ENCODE measurements at regions not wholly inside any gene's neighbourhood (a gene's known extent, or its start where the extent isn't known, plus 50 kb on each side); places are given as distances from the start of the nearest gene placed in this dataset.

GRCh38 chr1:4021136-4021973 is 121.3 kb upstream of the C1orf174 start:
- TF ChIP-seq FOXA2 (IDR thresholded peaks at IDR 0.05) (no peak), FOXA1 (IDR thresholded peaks at IDR 0.05) (no peak), JUND (IDR thresholded peaks at IDR 0.05) (no peak), TAF1 (conservative IDR thresholded peaks at IDR 0.05) (no peak), NR2F2 (IDR thresholded peaks at IDR 0.05) (no peak), RXRA (IDR thresholded peaks at IDR 0.05) (no peak), ZBTB33 (IDR thresholded peaks at IDR 0.05) (no peak), SP1 (IDR thresholded peaks at IDR 0.05) (no peak), HNF4A (conservative IDR thresholded peaks at IDR 0.05) (no peak), GABPA (IDR thresholded peaks at IDR 0.05 in 1 of 2, conservative IDR thresholded peaks at IDR 0.05 in 1 of 2) (no peak), RAD21 (IDR thresholded peaks at IDR 0.05) (no peak), EGR1 (IDR thresholded peaks at IDR 0.05; ENCODE audit: low read depth in 2 of 2) (no peak), YY1 (IDR thresholded peaks at IDR 0.05) (no peak), HNF4G (IDR thresholded peaks at IDR 0.05) (no peak)
- TF ChIP-seq, protein P1, sequence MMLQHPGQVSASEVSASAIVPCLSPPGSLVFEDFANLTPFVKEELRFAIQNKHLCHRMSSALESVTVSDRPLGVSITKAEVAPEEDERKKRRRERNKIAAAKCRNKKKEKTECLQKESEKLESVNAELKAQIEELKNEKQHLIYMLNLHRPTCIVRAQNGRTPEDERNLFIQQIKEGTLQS (IDR thresholded peaks at IDR 0.05): no peak
- TF ChIP-seq, protein P2, sequence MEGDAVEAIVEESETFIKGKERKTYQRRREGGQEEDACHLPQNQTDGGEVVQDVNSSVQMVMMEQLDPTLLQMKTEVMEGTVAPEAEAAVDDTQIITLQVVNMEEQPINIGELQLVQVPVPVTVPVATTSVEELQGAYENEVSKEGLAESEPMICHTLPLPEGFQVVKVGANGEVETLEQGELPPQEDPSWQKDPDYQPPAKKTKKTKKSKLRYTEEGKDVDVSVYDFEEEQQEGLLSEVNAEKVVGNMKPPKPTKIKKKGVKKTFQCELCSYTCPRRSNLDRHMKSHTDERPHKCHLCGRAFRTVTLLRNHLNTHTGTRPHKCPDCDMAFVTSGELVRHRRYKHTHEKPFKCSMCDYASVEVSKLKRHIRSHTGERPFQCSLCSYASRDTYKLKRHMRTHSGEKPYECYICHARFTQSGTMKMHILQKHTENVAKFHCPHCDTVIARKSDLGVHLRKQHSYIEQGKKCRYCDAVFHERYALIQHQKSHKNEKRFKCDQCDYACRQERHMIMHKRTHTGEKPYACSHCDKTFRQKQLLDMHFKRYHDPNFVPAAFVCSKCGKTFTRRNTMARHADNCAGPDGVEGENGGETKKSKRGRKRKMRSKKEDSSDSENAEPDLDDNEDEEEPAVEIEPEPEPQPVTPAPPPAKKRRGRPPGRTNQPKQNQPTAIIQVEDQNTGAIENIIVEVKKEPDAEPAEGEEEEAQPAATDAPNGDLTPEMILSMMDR (IDR thresholded peaks at IDR 0.05; ENCODE audit: low read depth, low read length, missing input control): no peak
- TF ChIP-seq, protein P3, sequence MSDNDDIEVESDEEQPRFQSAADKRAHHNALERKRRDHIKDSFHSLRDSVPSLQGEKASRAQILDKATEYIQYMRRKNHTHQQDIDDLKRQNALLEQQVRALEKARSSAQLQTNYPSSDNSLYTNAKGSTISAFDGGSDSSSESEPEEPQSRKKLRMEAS (IDR thresholded peaks at IDR 0.05): no peak
- TF ChIP-seq, protein P4, sequence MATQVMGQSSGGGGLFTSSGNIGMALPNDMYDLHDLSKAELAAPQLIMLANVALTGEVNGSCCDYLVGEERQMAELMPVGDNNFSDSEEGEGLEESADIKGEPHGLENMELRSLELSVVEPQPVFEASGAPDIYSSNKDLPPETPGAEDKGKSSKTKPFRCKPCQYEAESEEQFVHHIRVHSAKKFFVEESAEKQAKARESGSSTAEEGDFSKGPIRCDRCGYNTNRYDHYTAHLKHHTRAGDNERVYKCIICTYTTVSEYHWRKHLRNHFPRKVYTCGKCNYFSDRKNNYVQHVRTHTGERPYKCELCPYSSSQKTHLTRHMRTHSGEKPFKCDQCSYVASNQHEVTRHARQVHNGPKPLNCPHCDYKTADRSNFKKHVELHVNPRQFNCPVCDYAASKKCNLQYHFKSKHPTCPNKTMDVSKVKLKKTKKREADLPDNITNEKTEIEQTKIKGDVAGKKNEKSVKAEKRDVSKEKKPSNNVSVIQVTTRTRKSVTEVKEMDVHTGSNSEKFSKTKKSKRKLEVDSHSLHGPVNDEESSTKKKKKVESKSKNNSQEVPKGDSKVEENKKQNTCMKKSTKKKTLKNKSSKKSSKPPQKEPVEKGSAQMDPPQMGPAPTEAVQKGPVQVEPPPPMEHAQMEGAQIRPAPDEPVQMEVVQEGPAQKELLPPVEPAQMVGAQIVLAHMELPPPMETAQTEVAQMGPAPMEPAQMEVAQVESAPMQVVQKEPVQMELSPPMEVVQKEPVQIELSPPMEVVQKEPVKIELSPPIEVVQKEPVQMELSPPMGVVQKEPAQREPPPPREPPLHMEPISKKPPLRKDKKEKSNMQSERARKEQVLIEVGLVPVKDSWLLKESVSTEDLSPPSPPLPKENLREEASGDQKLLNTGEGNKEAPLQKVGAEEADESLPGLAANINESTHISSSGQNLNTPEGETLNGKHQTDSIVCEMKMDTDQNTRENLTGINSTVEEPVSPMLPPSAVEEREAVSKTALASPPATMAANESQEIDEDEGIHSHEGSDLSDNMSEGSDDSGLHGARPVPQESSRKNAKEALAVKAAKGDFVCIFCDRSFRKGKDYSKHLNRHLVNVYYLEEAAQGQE (IDR thresholded peaks at IDR 0.05): no peak
- no peak overlapping the region for H3K9ac ChIP-seq (ENCODE audit: low read depth in 1 of 2, low read length in 2 of 2)
- H3K4me3 ChIP-seq (ENCODE audit: low read depth in 1 of 3, low read length in 3 of 3): no peak overlapping the region
- H3K9me3 ChIP-seq (ENCODE audit: control insufficient read depth in 4 of 4, low read length in 3 of 4): no peaks in the 10 kb centered on the region
- 82% methylated on average over 16 of the region's 16 CpGs for WGBS
- H3K4me1 ChIP-seq (ENCODE audit: control insufficient read depth in 4 of 4, insufficient read depth in 4 of 4, low read length in 3 of 4): no peaks in the 10 kb centered on the region
- H3K36me3 ChIP-seq (ENCODE audit: control insufficient read depth in 4 of 4, insufficient read depth in 3 of 4, low read depth in 1 of 4, low read length in 3 of 4): no peaks in the 10 kb centered on the region
- H3K27me3 ChIP-seq (ENCODE audit: control insufficient read depth in 4 of 4, insufficient read depth in 4 of 4, low read length in 3 of 4): peaks cover 0 to 4% (median 0%) of the 10 kb centered on the region in 4 donors
- no peak for DNase-seq (ENCODE audit: low spot score)
- no peak overlapping the region for H3K27ac ChIP-seq (ENCODE audit: low read depth in 1 of 2, low read length in 2 of 2)
